AG04450 (cell line): ENCODE measurements at regions not wholly inside any gene's neighbourhood (a gene's known extent, or its start where the extent isn't known, plus 50 kb on each side); places are given as distances from the start of the nearest gene placed in this dataset.

Experiments
- CTCF ChIA-PET: fragments of 300-600, 350-600 bp; formaldehyde crosslinking; extraction: SDS; loops from one replicate; lab custom pipeline; 2022; ENCODE audit warnings: antibody characterized with exemption, inconsistent platforms; lab: Charles Lee
- POLR2A ChIA-PET: fragments of 350-600 bp; formaldehyde crosslinking; extraction: SDS; loops from one replicate; lab custom pipeline; 2021; ENCODE audit warnings: antibody characterized with exemption, inconsistent platforms; lab: Yijun Ruan, JAX
- DNase-seq: peaks from one replicate; pipeline ENCODE4 v3.0.0-alpha.2; 2011; ENCODE audit warnings: low read depth, low spot score
- H3K27ac ChIP-seq: one replicate; pipeline ENCODE4 v1.5.1; 2012; ENCODE audit warnings: low read depth, low read length, control low read depth
- H3K27me3 ChIP-seq: one replicate; pipeline ENCODE4 v1.6.0; 2012; ENCODE audit warnings: low read length; ENCODE audit not compliant: control insufficient read depth, insufficient read depth
- H3K4me3 ChIP-seq: 2 replicates; pipeline ENCODE4 v1.5.1; 2011; ENCODE audit warnings: mild to moderate bottlenecking, low read depth, low read length, control low read depth
- H3K9me3 ChIP-seq: 2 replicates; pipeline ENCODE4 v1.5.1; 2012; ENCODE audit warnings: low read length; ENCODE audit not compliant: control insufficient read depth, insufficient read depth
- CTCF ChIP-seq: IDR thresholded peaks from 2 replicates; pipeline ENCODE4 v1.5.1; 2011; ENCODE audit warnings: low read depth, low read length, control low read depth, inconsistent platforms

GRCh38 chr22:49062155-49062801 is 765.4 kb downstream of the BRD1 start:
- no peak for TF ChIP-seq CTCF
- peaks cover 58% of the 10 kb centered on the region for H3K9me3 ChIP-seq
- ChIA-PET POLR2A (no interaction called here), CTCF (no interaction called here)
- no peak overlapping the region for H3K4me3 ChIP-seq
- H3K27me3 ChIP-seq: no peaks in the 10 kb centered on the region
- no peak for DNase-seq
- no peak overlapping the region for H3K27ac ChIP-seq

GRCh38 chr22:49057910-49058309 is 769.8 kb downstream of the BRD1 start:
- POLR2A ChIA-PET: no interaction called here
- TF ChIP-seq CTCF: no peak
- H3K4me3 ChIP-seq: no peak overlapping the region
- CTCF ChIA-PET: no interaction called here
- no peak overlapping the region for H3K27ac ChIP-seq
- H3K9me3 ChIP-seq: peaks cover 64% of the 10 kb centered on the region
- no peak for DNase-seq
- H3K27me3 ChIP-seq: no peaks in the 10 kb centered on the region

GRCh38 chr22:49056301-49056700 is 771.4 kb downstream of the BRD1 start:
- no peaks in the 10 kb centered on the region for H3K27me3 ChIP-seq
- H3K9me3 ChIP-seq: peaks cover 69% of the 10 kb centered on the region
- TF ChIP-seq CTCF: no peak
- CTCF ChIA-PET: no interaction called here
- no peak overlapping the region for H3K4me3 ChIP-seq
- POLR2A ChIA-PET: no interaction called here
- no peak for DNase-seq
- H3K27ac ChIP-seq: no peak overlapping the region

- H3K9me3 ChIP-seq: peaks cover 68% of the 10 kb centered on the region
- no peak overlapping the region for H3K27ac ChIP-seq
- ChIA-PET POLR2A (no interaction called here), CTCF (no interaction called here)
- no peaks in the 10 kb centered on the region for H3K27me3 ChIP-seq
- no peak for TF ChIP-seq CTCF
- no peak overlapping the region for H3K4me3 ChIP-seq
- no peak for DNase-seq
Measured at GRCh38 chr22:49055406-49055805, 772.3 kb downstream of the BRD1 start.

- CTCF ChIA-PET: no interaction called here
- H3K27me3 ChIP-seq: no peaks in the 10 kb centered on the region
- peaks cover 69% of the 10 kb centered on the region for H3K9me3 ChIP-seq
- DNase-seq: no peak
- no peak overlapping the region for H3K27ac ChIP-seq
- POLR2A ChIA-PET: no interaction called here
- H3K4me3 ChIP-seq: no peak overlapping the region
- no peak for TF ChIP-seq CTCF
Measured at GRCh38 chr22:49053578-49053977, 774.1 kb downstream of the BRD1 start.
